H9 (cell line): ENCODE measurements at regions not wholly inside any gene's neighbourhood (a gene's known extent, or its start where the extent isn't known, plus 50 kb on each side); places are given as distances from the start of the nearest gene placed in this dataset.

Source experiments
- DNase-seq: peaks from one replicate; pipeline ENCODE4 v3.0.0-alpha.2; 2017
- H2AFZ ChIP-seq: one replicate; pipeline ENCODE4 v1.6.1; 2013; ENCODE audit warnings: mild to moderate bottlenecking, low read length, control low read depth, moderate library complexity
- H2AK5ac ChIP-seq: 2 replicates; pipeline ENCODE4 v1.6.1; 2013; ENCODE audit warnings: low read length, control low read depth, mixed read lengths; ENCODE audit not compliant: insufficient read length
- H2BK120ac ChIP-seq: one replicate; pipeline ENCODE4 v1.6.1; 2013; ENCODE audit warnings: low read depth, mild to moderate bottlenecking, low read length, control low read depth, inconsistent platforms; ENCODE audit not compliant: poor library complexity, severe bottlenecking
- H2BK12ac ChIP-seq: 2 replicates; pipeline ENCODE4 v1.6.1; 2013; ENCODE audit warnings: low read length, control low read depth, mixed read lengths, low read depth; ENCODE audit not compliant: insufficient read length
- H2BK15ac ChIP-seq: 2 replicates; pipeline ENCODE4 v1.6.1; 2013; ENCODE audit warnings: low read depth, low read length, control low read depth
- H2BK20ac ChIP-seq: one replicate; pipeline ENCODE4 v1.6.1; 2013; ENCODE audit warnings: low read depth, mild to moderate bottlenecking, low read length, control low read depth, inconsistent platforms; ENCODE audit not compliant: poor library complexity, severe bottlenecking
- H2BK5ac ChIP-seq: 2 replicates; pipeline ENCODE4 v1.6.1; 2013; ENCODE audit warnings: low read length, control low read depth, mixed read lengths; ENCODE audit not compliant: insufficient read length
- H3K14ac ChIP-seq: 2 replicates; pipeline ENCODE4 v1.6.1; 2013; ENCODE audit warnings: low read length, control low read depth; ENCODE audit not compliant: insufficient read depth
- H3K18ac ChIP-seq: 2 replicates; pipeline ENCODE4 v1.6.1; 2013; ENCODE audit warnings: low read depth, mild to moderate bottlenecking, mixed read lengths, low read length, control low read depth; ENCODE audit not compliant: insufficient read length
- H3K23ac ChIP-seq: 2 replicates; pipeline ENCODE4 v1.6.1; 2013; ENCODE audit warnings: low read length, control low read depth, mixed read lengths, low read depth; ENCODE audit not compliant: insufficient read length
- H3K23me2 ChIP-seq: 2 replicates; pipeline ENCODE4 v1.6.1; 2013; ENCODE audit warnings: low read depth, mild to moderate bottlenecking, mixed read lengths, low read length, control low read depth; ENCODE audit not compliant: insufficient read length, poor library complexity, severe bottlenecking
- H3K27ac ChIP-seq: 2 replicates; pipeline ENCODE4 v1.5.1; 2013; ENCODE audit warnings: low read length, control low read depth, mixed read lengths, low read depth; ENCODE audit not compliant: insufficient read length
- H3K27me3 ChIP-seq: 2 replicates; pipeline ENCODE4 v1.6.1; 2013; ENCODE audit warnings: low read length, control low read depth, inconsistent platforms; ENCODE audit not compliant: insufficient read depth
- H3K4ac ChIP-seq: 2 replicates; pipeline ENCODE4 v1.6.1; 2013; ENCODE audit warnings: low read depth, mild to moderate bottlenecking, control low read depth, inconsistent platforms, low read length, moderate library complexity
- H3K4me1 ChIP-seq: 2 replicates; pipeline ENCODE4 v1.6.1; 2013; ENCODE audit warnings: low read length, control low read depth, inconsistent platforms; ENCODE audit not compliant: insufficient read depth
- H3K4me2 ChIP-seq: 2 replicates; pipeline ENCODE4 v1.6.1; 2013; ENCODE audit warnings: low read length, control low read depth, mixed read lengths; ENCODE audit not compliant: insufficient read length, insufficient read depth
- H3K56ac ChIP-seq: 2 replicates; pipeline ENCODE4 v1.6.1; 2013; ENCODE audit warnings: low read depth, mild to moderate bottlenecking, mixed read lengths, low read length, control low read depth; ENCODE audit not compliant: insufficient read length
- H3K79me1 ChIP-seq: 2 replicates; pipeline ENCODE4 v1.6.1; 2013; ENCODE audit warnings: low read depth, mild to moderate bottlenecking, moderate library complexity, low read length, control low read depth, inconsistent platforms; ENCODE audit not compliant: insufficient read depth, poor library complexity, severe bottlenecking
- H3K79me2 ChIP-seq: 2 replicates; pipeline ENCODE4 v1.6.1; 2013; ENCODE audit warnings: low read length, control low read depth, inconsistent platforms; ENCODE audit not compliant: insufficient read depth
- H3K9ac ChIP-seq: 2 replicates; pipeline ENCODE4 v1.6.1; 2013; ENCODE audit warnings: low read length, control low read depth, mixed read lengths; ENCODE audit not compliant: insufficient read length; ENCODE audit errors: extremely low read depth
- H3K9me3 ChIP-seq: one replicate; pipeline ENCODE4 v1.6.1; 2013; ENCODE audit warnings: low read depth, low read length, inconsistent platforms; ENCODE audit not compliant: control insufficient read depth
- H3T11ph ChIP-seq: one replicate; pipeline ENCODE4 v1.6.1; 2013; ENCODE audit warnings: mild to moderate bottlenecking, low read length, control low read depth, inconsistent platforms
- H4K20me1 ChIP-seq: one replicate; pipeline ENCODE4 v1.6.1; 2013; ENCODE audit not compliant: control insufficient read depth, insufficient read length, insufficient read depth
- H4K5ac ChIP-seq: 2 replicates; pipeline ENCODE4 v1.6.1; 2013; ENCODE audit warnings: low read depth, mild to moderate bottlenecking, mixed read lengths, low read length, control low read depth; ENCODE audit not compliant: insufficient read length
- H4K8ac ChIP-seq: replicated peaks from 2 replicates; pipeline ENCODE4 v1.6.1; 2013; ENCODE audit warnings: low read length, control low read depth, mixed read lengths, low read depth; ENCODE audit not compliant: insufficient read length
- H4K91ac ChIP-seq: 2 replicates; pipeline ENCODE4 v1.6.1; 2013; ENCODE audit warnings: low read depth, mild to moderate bottlenecking, moderate library complexity, mixed read lengths, low read length, control low read depth; ENCODE audit not compliant: insufficient read length
- H3K27ac Mint-ChIP-seq, 3 experiments: 2 replicates in 2 of 3; 3 replicates in 1 of 3; pipeline ENCODE4 v1.8.0; 2020 to 2021; ENCODE audit warnings: mixed read lengths in 3 of 3, mild to moderate bottlenecking in 1 of 3, moderate library complexity in 1 of 3
- H3K27me3 Mint-ChIP-seq: 2 replicates; pipeline ENCODE4 v1.8.0; 2021; ENCODE audit warnings: low read depth, mild to moderate bottlenecking, moderate library complexity, mixed read lengths
- H3K36me3 Mint-ChIP-seq, 3 experiments: 2 replicates in 2 of 3; 3 replicates in 1 of 3; pipeline ENCODE4 v1.8.0; 2020 to 2021; ENCODE audit warnings: low read depth in 3 of 3, mixed read lengths in 3 of 3; ENCODE audit not compliant: insufficient read depth in 1 of 3
- H3K4me1 Mint-ChIP-seq, 2 experiments: 2 replicates each; pipeline ENCODE4 v1.8.0; 2020; ENCODE audit warnings: mixed read lengths in 2 of 2
- H3K4me3 Mint-ChIP-seq, 2 experiments: 2 replicates in 1 of 2; 3 replicates in 1 of 2; pipeline ENCODE4 v1.8.0; 2020 to 2021; ENCODE audit warnings: mild to moderate bottlenecking in 2 of 2, mixed read lengths in 2 of 2, moderate library complexity in 1 of 2
- H3K9me3 Mint-ChIP-seq, 2 experiments: 2 replicates in 1 of 2; 3 replicates in 1 of 2; pipeline ENCODE4 v1.8.0; 2020; ENCODE audit warnings: mild to moderate bottlenecking in 2 of 2, mixed read lengths in 2 of 2, moderate library complexity in 1 of 2
- CTCF ChIP-seq: fragments of 200-600 bp; sonication (generic); conservative IDR thresholded peaks from 3 replicates; pipeline ENCODE4 v1.8.0; 2021; ENCODE audit warnings: antibody characterized with exemption, mild to moderate bottlenecking
- WGBS: extraction: QIAGEN DNeasy Blood & Tissue Kit; methylation state at CpG from one replicate; pipeline ENCODE4 v1.1.7; 2013; ENCODE audit warnings: missing lambda C conversion rate, low lambda C conversion rate, mixed read lengths; ENCODE audit not compliant: insufficient read length; ENCODE audit errors: extremely low coverage; 5-methylcytosine and 5-hydroxymethylcytosine counted together

DNA sequence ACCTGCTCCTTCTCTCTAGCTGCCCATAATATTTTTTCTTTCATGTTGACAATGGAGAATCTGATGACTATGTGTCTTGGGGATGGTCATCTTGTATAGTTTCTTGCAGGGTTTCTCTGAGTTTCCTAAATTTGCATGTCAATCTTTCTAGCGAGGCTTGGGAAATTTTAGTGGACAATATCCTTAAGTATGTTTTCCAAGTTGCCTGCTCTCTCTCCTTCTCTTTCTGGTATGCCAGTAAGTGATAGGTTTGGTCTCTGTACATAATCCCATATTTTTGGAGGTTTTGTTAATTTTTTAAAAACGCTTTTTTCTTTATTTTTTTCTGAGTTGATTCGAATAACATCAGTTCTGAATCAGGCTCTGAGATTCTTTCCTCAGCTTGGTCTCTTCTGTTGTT lies 370.9 kb upstream of the LYPLAL1 start:
- no peak overlapping the region for H4K8ac ChIP-seq
- no peak overlapping the region for H2BK12ac ChIP-seq
- TF ChIP-seq CTCF = no peak
- Mint-ChIP-seq H3K27ac (peak overlapping the region in 1 of 3 experiments; percentile 18; a peak in 1 of 7 replicates), H3K4me1 (peaks cover 2 to 4% of the 10 kb centered on the region in 2 experiments; a peak in 3 of 4 replicates), H3K9me3 (no peaks in the 10 kb centered on the region), H3K36me3 (no peaks in the 10 kb centered on the region), H3K27me3 (no peaks in the 10 kb centered on the region), H3K4me3 (no peak overlapping the region)
- no peaks in the 10 kb centered on the region for H4K20me1 ChIP-seq
- H3K4me1 ChIP-seq = no peaks in the 10 kb centered on the region
- H3K4me2 ChIP-seq = no peak overlapping the region
- H2AFZ ChIP-seq = no peak overlapping the region
- H3K9ac ChIP-seq = no peak overlapping the region
- no peak overlapping the region for H3K56ac ChIP-seq
- no peak overlapping the region for H2BK120ac ChIP-seq
- H3K79me1 ChIP-seq = no peaks in the 10 kb centered on the region
- DNase-seq = no peak
- no peak overlapping the region for H4K91ac ChIP-seq
- H3K27ac ChIP-seq = no peak overlapping the region
- no peak overlapping the region for H3K23ac ChIP-seq
- H3K4ac ChIP-seq = no peak overlapping the region
- no peak overlapping the region for H2AK5ac ChIP-seq
- no peak overlapping the region for H2BK15ac ChIP-seq
- WGBS = no CpG with 5 or more reads among the region's 3 CpGs
- no peaks in the 10 kb centered on the region for H3K9me3 ChIP-seq
- no peaks in the 10 kb centered on the region for H3K23me2 ChIP-seq
- no peak overlapping the region for H4K5ac ChIP-seq
- H3K27me3 ChIP-seq = no peaks in the 10 kb centered on the region
- H3K18ac ChIP-seq = no peak overlapping the region
- H3K79me2 ChIP-seq = no peaks in the 10 kb centered on the region
- no peak overlapping the region for H2BK5ac ChIP-seq
- H2BK20ac ChIP-seq = no peak overlapping the region
- H3K14ac ChIP-seq = no peak overlapping the region
- H3T11ph ChIP-seq = no peak overlapping the region
